Suprapubic skin (tissue), 3 donors: ENCODE measurements at regions not wholly inside any gene's neighbourhood (a gene's known extent, or its start where the extent isn't known, plus 50 kb on each side); places are given as distances from the start of the nearest gene placed in this dataset.

ENCODE experiments used
- CTCF ChIP-seq, 2 donors: fragments of 200-600 bp in 1 of 2; fragments of 450-650 bp in 1 of 2; sonication (generic) in 1 of 2; IDR thresholded peaks; one replicate each; pipeline ENCODE4 v1.5.1; 2016 to 2019; ENCODE audit warnings: antibody characterized with exemption in 2 of 2, mild to moderate bottlenecking in 1 of 2, moderate library complexity in 1 of 2
- POLR2AphosphoS5 ChIP-seq, 3 donors: sonication (generic); formaldehyde crosslinking; IDR thresholded peaks; one replicate each; pipeline ENCODE4 v1.6.1; 2017; ENCODE audit warnings: antibody characterized with exemption in 3 of 3

- TF ChIP-seq CTCF (IDR thresholded peaks at IDR 0.05) (no peak), POLR2AphosphoS5 (IDR thresholded peaks at IDR 0.05) (no peak)
These were observed 141.8 kb downstream of the ACKR3 start for GRCh38 chr2:236711440-236711839.
